ENCODE measurements at regions not wholly inside any gene's neighbourhood (a gene's known extent, or its start where the extent isn't known, plus 50 kb on each side); places are given as distances from the start of the nearest gene placed in this dataset.
"Not testable (repeated sequence)": the region's sequence is repeated elsewhere in the genome, so short reads cannot be mapped to it uniquely, and the experiment has no call there.

DNA sequence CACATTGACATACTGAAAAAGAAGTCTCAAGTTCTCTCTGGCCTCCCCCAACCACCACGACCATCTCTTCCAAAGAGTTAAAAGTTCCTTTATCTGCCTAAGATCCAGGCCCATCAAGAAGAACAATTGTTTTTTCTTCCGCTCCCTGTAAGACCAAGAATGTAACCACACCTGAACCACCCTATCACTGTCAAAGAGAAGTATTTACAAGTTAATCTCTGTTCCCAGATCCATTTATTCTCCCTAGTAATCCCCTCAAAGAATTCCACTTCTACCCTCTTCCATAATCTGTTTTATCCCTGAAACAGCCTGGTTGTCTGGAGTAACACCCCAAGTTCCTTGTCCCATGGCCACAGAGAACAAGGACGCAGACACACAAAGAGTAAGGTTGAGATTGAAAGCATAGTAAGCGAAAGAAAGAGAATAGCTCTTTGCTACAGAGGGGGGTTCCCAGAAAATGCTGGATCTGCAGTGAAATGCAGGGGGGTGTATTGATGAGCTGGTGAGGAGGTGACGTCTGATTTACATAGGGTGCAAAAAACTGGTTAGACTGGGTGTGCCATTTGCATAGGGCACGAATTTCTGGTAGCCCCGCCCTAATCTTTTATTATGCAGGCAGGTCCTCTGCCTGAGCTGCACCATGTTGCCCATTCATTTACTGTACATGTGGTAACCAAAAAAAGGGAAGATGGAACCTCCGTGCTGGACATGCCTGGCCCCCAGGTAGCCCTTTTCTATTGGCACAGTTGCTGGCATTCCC lies 122.0 kb downstream of the SKIDA1 start:
- no peak for DNase-seq

DNA sequence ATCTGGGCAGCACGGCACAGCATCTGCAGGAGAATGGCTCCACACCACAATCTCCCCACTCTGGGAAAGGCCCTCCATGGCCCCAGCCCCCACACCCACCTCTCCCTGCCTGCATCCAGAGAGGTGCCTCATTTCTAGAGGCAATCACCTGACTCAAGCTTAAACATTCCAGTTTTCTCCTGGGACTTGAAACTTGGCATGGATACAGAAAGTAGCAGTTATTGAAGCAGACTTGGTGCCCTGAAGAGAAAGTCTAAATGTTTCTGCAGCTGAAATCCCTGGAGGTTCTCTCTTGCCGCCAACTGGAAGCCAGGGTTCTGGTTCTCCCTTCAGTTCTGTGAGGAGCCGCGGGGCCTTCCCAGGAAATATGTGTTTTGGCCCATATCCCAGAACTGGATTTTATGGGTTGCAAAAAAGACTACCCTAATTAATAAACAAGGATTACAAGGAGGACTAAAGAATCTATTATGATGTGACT lies 122.8 kb downstream of the SKIDA1 start:
- DNase-seq = no peak

- no peak for DNase-seq
Measured at GRCh38 chr10:21401196-21401595, 124.3 kb downstream of the SKIDA1 start.

GRCh38 chr10:21399392-21400035 lies 126.0 kb downstream of the SKIDA1 start:
- DNase-seq = no peak

DNA sequence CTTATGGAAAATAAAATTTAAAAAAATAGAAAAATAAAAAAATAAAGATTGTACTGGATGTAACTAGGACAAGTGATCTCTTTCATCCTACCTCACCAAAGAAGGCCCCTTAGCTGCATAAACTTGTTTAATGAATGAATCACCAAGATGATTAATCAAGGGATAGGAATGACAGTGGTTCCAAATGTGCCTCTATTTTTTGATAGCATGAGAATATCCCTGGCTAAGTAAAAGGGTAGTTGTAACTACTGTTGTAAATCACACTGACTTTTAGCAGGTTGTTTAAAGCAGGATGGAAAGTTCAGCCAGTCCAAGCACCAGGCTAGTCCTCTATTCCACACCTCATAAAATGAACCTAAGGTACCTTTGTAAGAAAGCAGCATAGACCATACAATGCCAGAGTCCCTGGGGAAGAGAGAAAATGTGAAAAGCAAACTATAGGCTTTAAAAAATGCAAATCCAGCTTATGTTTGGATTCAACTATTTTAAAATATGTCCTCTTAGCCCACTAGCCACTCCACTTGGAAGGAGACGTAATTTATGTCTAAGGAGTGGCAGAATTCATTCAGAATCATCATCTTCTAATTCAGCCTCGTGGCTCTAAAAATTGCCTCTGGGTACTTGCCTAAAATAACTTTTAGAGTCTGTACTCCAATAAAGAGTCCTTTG lies 126.8 kb downstream of the SKIDA1 start:
- no peak for DNase-seq

DNA sequence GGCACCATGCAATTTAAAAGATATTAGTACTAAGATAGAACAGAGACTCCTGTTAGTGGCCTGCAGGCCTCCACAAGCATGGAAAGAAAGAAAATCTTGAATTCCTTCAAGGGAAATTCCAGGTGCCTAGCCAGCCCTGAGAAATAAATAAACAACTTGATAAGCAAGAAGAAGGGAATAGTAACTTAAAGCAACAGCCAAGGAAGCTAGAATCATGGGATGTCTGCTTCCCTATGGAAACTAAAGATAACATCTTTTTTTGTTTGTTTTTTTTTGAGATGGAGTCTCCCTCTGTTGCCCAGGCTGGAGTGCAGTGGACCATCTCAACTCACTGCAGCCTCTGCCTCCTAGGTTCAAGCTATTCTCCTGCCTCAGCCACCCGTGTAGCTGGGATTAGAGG lies 128.6 kb downstream of the SKIDA1 start:
- DNase-seq = no peak

GRCh38 chr10:21393931-21394330 lies 131.6 kb downstream of the SKIDA1 start:
- no peak for DNase-seq

DNA sequence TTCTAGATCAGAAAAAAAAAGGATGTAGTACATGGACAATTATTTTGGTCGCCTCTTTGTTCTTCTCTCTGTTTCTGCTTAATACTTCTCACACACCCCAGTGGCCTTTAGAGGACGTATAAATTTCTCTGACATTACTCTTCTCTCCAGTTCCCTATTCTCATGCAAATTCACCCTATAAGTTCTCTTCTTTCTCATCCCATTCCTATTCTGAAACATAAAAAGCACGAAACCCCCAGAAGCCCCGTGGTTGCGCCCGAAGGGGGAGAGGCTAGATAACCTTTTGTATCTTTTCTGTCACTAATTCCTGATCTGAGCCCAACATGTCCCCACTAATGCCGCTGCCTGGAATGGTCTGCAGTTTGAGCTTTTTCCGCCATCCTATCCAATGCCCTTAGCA lies 136.9 kb downstream of the SKIDA1 start:
- DNase-seq = no peak

DNA sequence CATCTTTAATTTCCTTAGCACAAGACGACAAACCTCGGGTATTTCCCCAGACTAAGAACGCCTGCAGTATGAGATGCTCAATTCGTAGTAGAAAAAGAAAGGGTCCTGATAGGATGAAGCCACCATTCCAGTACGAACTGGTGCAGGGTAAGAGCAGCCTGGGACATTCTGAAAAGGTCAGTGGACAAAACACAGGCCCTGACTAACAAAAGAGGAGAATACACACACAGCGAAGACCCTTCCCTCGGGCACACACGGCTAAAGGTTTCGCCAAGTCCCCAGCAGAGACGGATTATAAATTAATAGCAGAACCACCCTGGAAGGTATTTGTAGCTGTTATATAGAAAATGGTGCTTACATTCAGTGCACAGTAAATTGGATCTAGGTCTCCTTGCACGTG lies 137.6 kb downstream of the SKIDA1 start:
- no peak for DNase-seq

GRCh38 chr10:21385996-21386585 lies 139.4 kb downstream of the SKIDA1 start:
- DNase-seq = no peak

GRCh38 chr10:21385536-21385935 lies 139.9 kb downstream of the SKIDA1 start:
- no peak for DNase-seq

DNA sequence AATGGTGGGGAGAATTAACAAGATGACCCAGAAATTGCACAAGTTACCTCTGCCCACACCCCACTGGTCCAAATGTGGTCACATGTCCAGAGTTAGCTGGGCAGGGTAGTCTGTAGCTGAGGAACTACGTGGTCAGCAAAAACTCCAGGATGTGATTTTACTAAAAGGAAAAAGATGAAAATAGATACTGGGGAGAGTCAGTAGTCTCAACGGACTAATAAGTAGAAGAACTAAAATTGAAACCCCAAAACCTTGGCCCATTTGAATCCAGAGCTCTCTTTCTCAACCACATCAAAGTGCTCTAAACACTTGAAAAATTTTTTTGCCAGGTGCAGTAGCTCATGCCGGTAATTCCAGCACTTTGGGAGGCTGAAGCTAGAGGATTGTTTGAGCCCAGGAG lies 146.3 kb downstream of the SKIDA1 start:
- DNase-seq = no peak

- DNase-seq = not testable (repeated sequence)
Measured at GRCh38 chr10:21375274-21375673, 150.2 kb downstream of the SKIDA1 start.

- DNase-seq = not testable (repeated sequence)
Measured at GRCh38 chr10:21373881-21374280, 151.6 kb downstream of the SKIDA1 start.

DNA sequence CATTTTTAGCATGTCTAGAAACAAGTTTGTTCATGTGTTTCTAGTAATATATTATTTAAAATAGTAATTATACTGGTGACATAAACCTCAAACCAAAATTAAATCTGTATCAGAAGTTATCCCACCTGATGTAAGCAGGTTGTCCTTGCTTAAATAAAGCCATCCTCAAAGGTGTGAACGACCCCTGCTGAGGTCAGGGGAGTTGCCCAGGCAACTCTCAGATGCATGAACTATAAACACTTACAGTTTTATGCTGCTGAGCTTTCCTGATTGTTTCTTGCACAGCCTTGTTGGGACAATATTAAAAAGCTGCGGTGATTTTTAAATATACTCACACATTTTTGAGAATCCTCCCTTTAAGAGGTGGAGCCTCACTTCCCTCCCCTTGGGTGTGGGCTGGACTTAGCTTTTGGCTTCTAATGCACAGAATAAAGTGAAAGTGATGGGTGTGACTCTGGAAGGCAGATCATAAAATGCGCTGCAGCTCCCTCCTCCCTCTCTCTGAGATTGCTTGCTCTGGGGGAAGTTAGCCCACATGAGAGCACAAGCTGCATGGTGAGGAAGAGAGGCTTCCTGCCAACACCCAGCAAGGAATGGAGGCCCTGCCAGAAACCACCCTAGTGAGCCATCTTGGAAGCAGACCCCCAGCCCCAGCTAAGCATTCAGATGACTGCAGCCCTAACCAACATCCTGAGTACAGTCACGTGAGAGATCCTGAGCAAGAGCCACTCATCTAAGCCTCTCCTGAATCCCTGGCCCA lies 152.7 kb downstream of the SKIDA1 start:
- peak; percentile 28 to 32 for DNase-seq

DNA sequence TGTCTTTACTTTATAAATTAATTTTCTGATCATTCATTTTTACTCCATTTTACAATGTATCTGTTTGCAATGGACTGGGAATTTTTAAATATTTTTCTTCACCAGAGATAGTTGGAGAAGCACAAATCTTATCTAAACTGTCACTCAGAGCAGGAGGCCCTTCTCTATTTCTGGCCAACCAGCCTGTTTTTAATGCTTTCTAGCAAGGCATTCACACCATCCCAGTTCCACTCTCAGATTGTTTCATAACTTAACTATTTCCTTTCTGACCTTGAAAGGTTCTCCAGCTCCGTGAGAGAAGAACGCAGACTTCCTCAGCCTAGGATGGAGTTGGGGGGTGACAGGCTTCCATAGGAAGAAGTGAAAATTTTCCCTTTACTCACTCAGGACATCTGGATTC lies 155.8 kb downstream of the SKIDA1 start:
- no peak for DNase-seq

GRCh38 chr10:21368728-21369425 lies 156.6 kb downstream of the SKIDA1 start:
- DNase-seq = no peak

DNA sequence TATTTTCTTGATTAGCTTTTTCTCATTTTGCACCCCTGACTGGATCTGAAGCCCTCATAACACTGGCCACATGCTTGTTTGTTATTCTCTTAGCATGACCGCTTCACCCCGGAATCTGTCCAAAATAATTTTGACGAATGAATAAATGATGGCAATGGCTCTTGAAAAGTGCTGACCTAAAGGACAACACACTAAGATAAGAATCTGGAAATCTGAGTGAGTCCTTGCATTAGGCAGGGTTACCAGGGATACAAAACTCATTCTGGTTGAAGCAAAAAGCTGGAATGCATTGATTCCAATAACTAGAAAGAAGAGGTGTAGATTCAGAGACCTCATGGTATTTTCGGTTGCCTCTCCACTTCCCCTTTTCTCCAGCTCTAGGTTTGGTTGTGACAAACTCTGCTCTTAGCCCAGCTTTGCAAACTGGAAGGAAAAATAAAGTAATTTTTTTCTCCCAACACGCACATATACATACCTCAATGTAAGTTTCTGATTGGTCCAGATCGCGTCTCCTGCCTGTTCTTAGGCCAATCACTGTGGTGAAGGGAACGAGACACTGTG lies 157.4 kb downstream of the SKIDA1 start:
- no peak for DNase-seq

DNA sequence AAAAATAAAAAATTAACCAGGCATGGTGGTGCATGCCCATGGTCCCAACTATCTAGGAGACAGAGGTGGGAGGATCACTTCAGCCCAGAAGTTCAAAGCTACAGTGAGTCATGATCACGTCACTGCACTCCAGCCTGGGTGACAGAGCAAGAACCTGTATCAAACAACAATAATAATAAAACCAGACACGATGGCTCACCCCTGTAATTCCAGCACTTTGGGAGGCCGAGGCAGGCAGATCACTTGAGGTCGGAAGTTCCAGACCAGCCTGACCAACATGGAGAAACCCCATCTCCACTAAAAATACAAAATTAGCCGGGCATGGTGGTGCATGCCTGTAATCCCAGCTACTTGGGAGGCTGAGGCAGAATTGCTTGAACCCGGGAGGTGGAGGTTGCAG lies 159.4 kb downstream of the SKIDA1 start:
- DNase-seq = not testable (repeated sequence)

GRCh38 chr10:21364196-21365114 lies 161.0 kb downstream of the SKIDA1 start:
- DNase-seq = no peak

DNA sequence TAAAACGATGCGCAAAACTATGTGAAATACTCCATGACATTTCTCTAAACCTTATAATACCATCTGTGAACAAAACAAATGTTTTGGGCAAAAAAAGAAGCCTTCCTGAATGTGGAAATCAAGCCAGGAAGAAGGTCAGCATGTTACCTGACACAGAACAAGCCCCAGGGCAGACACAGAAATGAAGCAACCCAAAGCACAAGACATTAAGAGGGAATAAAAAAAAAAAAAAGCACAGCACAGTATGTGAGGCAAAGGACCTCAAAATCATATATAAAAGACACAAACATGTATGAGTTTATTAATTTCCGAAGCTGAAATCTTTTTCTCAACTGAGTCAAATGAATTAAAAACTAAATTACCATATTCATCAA lies 161.8 kb downstream of the SKIDA1 start:
- DNase-seq = no peak

Measured in activated T-cell treated with anti-CD3 and anti-CD28 coated beads, Interleukin-2, amount 50 U/mL, for 48 hours (primary cell).